Vagina (tissue), 2 donors: ENCODE measurements at regions not wholly inside any gene's neighbourhood (a gene's known extent, or its start where the extent isn't known, plus 50 kb on each side); places are given as distances from the start of the nearest gene placed in this dataset.

Experiments used
- DNase-seq, 2 donors: peaks; one replicate each; pipeline ENCODE4 v3.0.0-alpha.2; 2017; ENCODE audit errors: extremely low spot score in 2 of 2
- H3K27ac ChIP-seq: fragments of 200-600 bp; sonication (generic); one replicate; pipeline ENCODE4 v1.5.1; 2019
- H3K27me3 ChIP-seq: fragments of 200-600 bp; sonication (generic); one replicate; pipeline ENCODE4 v1.5.1; 2019
- H3K36me3 ChIP-seq, 2 donors: fragments of 200-600 bp; sonication (generic); one replicate each; pipeline ENCODE4 v1.5.1; 2017 to 2019
- H3K4me1 ChIP-seq: fragments of 200-600 bp; sonication (generic); one replicate; pipeline ENCODE4 v1.5.1; 2019
- H3K4me3 ChIP-seq, 2 donors: fragments of 200-600 bp; sonication (generic); 1 replicate in 1 of 2; 2 replicates in 1 of 2; pipeline ENCODE4 v1.5.1; 2016 to 2019
- H3K9me3 ChIP-seq: fragments of 200-600 bp; sonication (generic); one replicate; pipeline ENCODE4 v1.5.1; 2019
- CTCF ChIP-seq, 3 experiments: fragments of 450-650 bp in 2 of 3; fragments of 200-600 bp in 1 of 3; sonication (generic) in 1 of 3; IDR thresholded peaks; one replicate each; pipeline ENCODE4 v1.5.1; 2017 to 2019; ENCODE audit warnings: antibody characterized with exemption in 3 of 3, mild to moderate bottlenecking in 2 of 3, moderate library complexity in 2 of 3
- POLR2A ChIP-seq, 2 donors: fragments of 450-650 bp; IDR thresholded peaks; one replicate each; pipeline ENCODE4 v1.6.1; 2017; ENCODE audit warnings: antibody characterized with exemption in 2 of 2, mild to moderate bottlenecking in 2 of 2, moderate library complexity in 2 of 2
- POLR2AphosphoS5 ChIP-seq, 2 donors: sonication (generic); formaldehyde crosslinking; IDR thresholded peaks; one replicate each; pipeline ENCODE4 v1.9.0; 2017; ENCODE audit warnings: antibody characterized with exemption in 2 of 2, mild to moderate bottlenecking in 2 of 2, low read depth in 1 of 2; ENCODE audit not compliant: insufficient read depth in 1 of 2
- intact Hi-C: fragments of 100-400 bp; cut with DNase I; formaldehyde crosslinking; loops from one replicate; pipeline ENCODE4 v1.15.1; 2023

GRCh38 chr7:25060487-25061055 lies 64.5 kb downstream of the CYCS start:
- Histone ChIP-seq H3K4me1 (no peaks in the 10 kb centered on the region), H3K27me3 (no peaks in the 10 kb centered on the region), H3K36me3 (no peaks in the 10 kb centered on the region), H3K9me3 (no peaks in the 10 kb centered on the region), H3K27ac (no peak overlapping the region), H3K4me3 (no peak overlapping the region)
- no peak for DNase-seq
- intact Hi-C loops = no loop called here
- TF ChIP-seq POLR2AphosphoS5 (IDR thresholded peaks at IDR 0.05; ENCODE audit: insufficient read depth in 1 of 2, low read depth in 1 of 2) (no peak), CTCF (IDR thresholded peaks at IDR 0.05) (no peak), POLR2A (IDR thresholded peaks at IDR 0.05) (no peak)

- Histone ChIP-seq H3K9me3 (no peaks in the 10 kb centered on the region), H3K36me3 (no peaks in the 10 kb centered on the region), H3K4me1 (no peaks in the 10 kb centered on the region), H3K27ac (no peak overlapping the region), H3K27me3 (no peaks in the 10 kb centered on the region), H3K4me3 (no peak overlapping the region)
- TF ChIP-seq POLR2A (IDR thresholded peaks at IDR 0.05) (no peak), POLR2AphosphoS5 (IDR thresholded peaks at IDR 0.05; ENCODE audit: insufficient read depth in 1 of 2, low read depth in 1 of 2) (no peak), CTCF (IDR thresholded peaks at IDR 0.05) (no peak)
- intact Hi-C loops = no loop called here
- peak in 1 of 2 donors; percentile 72 for DNase-seq
These were observed 65.5 kb downstream of the CYCS start for GRCh38 chr7:25059576-25059975.

- H3K9me3 ChIP-seq = no peaks in the 10 kb centered on the region
- DNase-seq = no peak
- TF ChIP-seq CTCF (IDR thresholded peaks at IDR 0.05) = no peak
- TF ChIP-seq POLR2A (IDR thresholded peaks at IDR 0.05) = no peak
- no peak for TF ChIP-seq POLR2AphosphoS5 (IDR thresholded peaks at IDR 0.05; ENCODE audit: insufficient read depth in 1 of 2, low read depth in 1 of 2)
- no peak overlapping the region for H3K4me3 ChIP-seq
- no peak overlapping the region for H3K27ac ChIP-seq
- no peaks in the 10 kb centered on the region for H3K4me1 ChIP-seq
- no peaks in the 10 kb centered on the region for H3K36me3 ChIP-seq
- intact Hi-C loops = no loop called here
- H3K27me3 ChIP-seq = no peaks in the 10 kb centered on the region
These were observed 68.7 kb downstream of the CYCS start for GRCh38 chr7:25056368-25056767.

- DNase-seq = no peak
- intact Hi-C loops = no loop called here
- Histone ChIP-seq H3K4me3 (no peak overlapping the region), H3K27me3 (no peaks in the 10 kb centered on the region), H3K27ac (peak overlapping the region; percentile 10), H3K4me1 (no peaks in the 10 kb centered on the region), H3K9me3 (no peaks in the 10 kb centered on the region), H3K36me3 (no peaks in the 10 kb centered on the region)
- TF ChIP-seq POLR2AphosphoS5 (IDR thresholded peaks at IDR 0.05; ENCODE audit: insufficient read depth in 1 of 2, low read depth in 1 of 2) (no peak), CTCF (IDR thresholded peaks at IDR 0.05) (no peak), POLR2A (IDR thresholded peaks at IDR 0.05) (no peak)
These were observed 69.4 kb downstream of the CYCS start for GRCh38 chr7:25055520-25056220.

GRCh38 chr7:25054819-25055519 lies 70.1 kb downstream of the CYCS start:
- H3K9me3 ChIP-seq = no peaks in the 10 kb centered on the region
- no peak overlapping the region for H3K4me3 ChIP-seq
- no peaks in the 10 kb centered on the region for H3K27me3 ChIP-seq
- peak overlapping the region; percentile 46 for H3K27ac ChIP-seq
- TF ChIP-seq POLR2AphosphoS5 (IDR thresholded peaks at IDR 0.05; ENCODE audit: insufficient read depth in 1 of 2, low read depth in 1 of 2) = no peak
- TF ChIP-seq POLR2A (IDR thresholded peaks at IDR 0.05) = no peak
- no peak for TF ChIP-seq CTCF (IDR thresholded peaks at IDR 0.05)
- intact Hi-C loops = no loop called here
- H3K4me1 ChIP-seq = no peaks in the 10 kb centered on the region
- no peak for DNase-seq
- no peaks in the 10 kb centered on the region for H3K36me3 ChIP-seq
